Heart left ventricle (tissue), 13 donors: ENCODE measurements at regions not wholly inside any gene's neighbourhood (a gene's known extent, or its start where the extent isn't known, plus 50 kb on each side); places are given as distances from the start of the nearest gene placed in this dataset.

Experiments
- POLR2A ChIP-seq, 2 donors: fragments of 450-650 bp; IDR thresholded peaks; one replicate each; pipeline ENCODE4 v1.6.1; 2017; ENCODE audit warnings: antibody characterized with exemption in 2 of 2, mild to moderate bottlenecking in 2 of 2, moderate library complexity in 2 of 2
- TF ChIP-seq, protein P1 (sequence below), 12 donors: fragments of 200-600 bp; sonication (generic) in 4 of 12; IDR thresholded peaks; one replicate each; pipeline versions ENCODE4 v1.5.0 to v1.8.0; 2018 to 2022; ENCODE audit warnings: antibody characterized with exemption in 12 of 12, mild to moderate bottlenecking in 5 of 12
- donor health status: ischemic (EF 13 %, LVEDD 7.1; RV severe dilation, severe dysfunction).
- donor health status: DM: no; HTN: yes; CAD: no.
- donor health status: DM: no; HTN: no; CAD: no.
- donor health status: ischemic (EF 25% LVEDD 6.9; RV normal size, moderate dysfunction).
- donor health status: ischemic (EF 25% LVEDD 5.7; RV mildly dilated, moderate dysfunction).
- donor health status: ischemic (EF 35%, LVEDD 5.7; RV mildly dilated, moderate dysfunction).
- donor health status: nonischemic (EF 11% LVEDD 7.7; RV severe dilation, severe dysfunction).
- donor health status: DM: yes; HTN: yes; CAD: no.
- donor health status: PGD.
- donor health status: ischemic (EF 29% LVEDD 5.4; RV normal size, mild dysfunction).
- donor health status: nonischemic (EF 23%, LVEDD 6.1; RV moderate dilation, normal function).

DNA sequence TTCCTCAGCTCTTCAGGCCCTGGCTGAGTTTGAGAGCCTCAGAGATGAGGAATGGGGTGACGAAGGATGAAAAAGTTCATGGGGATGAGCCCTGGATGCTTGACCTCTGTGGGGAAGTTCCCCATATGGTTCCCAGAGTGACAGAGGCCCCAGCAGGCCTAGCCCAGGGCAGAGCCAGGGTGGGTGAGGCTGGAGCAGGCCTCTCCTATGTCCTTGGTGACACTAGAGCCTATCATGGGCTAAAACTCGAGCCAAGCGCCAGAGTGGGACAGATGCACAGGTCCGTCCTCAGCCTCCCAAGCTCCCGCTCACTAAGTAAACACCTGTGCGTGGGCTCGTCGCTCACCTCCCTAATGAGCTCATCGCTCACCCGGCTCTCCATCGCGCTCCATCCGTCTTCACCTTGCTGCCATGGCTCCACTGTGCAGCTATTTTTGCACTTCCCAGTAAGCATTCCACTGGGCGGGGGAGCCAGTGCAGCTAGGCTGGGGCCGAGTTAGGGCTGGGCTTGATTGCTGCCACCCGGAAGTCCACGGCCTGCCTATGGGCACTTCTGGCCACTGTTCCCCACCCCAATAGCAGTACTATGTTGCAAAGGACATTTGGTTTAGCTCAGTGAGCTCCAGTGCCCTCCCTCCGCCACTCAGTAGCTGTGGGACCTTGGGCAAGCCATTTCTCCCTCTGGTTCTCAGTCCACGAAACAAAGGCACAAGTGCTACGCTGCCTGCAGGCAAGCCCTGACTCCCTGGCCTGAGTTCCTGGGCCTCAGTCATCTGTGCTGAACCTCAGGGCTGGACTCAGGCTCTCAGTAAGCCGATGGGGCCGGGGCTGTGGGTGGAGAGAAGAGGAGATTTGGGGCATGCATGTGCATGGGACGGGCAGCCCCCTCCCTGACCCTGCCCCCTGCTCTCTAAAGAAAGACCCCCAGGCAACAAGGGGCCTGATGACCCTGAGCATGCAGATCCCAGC is 117.3 kb upstream of the PCBD1 start:
- TF ChIP-seq, protein P1, sequence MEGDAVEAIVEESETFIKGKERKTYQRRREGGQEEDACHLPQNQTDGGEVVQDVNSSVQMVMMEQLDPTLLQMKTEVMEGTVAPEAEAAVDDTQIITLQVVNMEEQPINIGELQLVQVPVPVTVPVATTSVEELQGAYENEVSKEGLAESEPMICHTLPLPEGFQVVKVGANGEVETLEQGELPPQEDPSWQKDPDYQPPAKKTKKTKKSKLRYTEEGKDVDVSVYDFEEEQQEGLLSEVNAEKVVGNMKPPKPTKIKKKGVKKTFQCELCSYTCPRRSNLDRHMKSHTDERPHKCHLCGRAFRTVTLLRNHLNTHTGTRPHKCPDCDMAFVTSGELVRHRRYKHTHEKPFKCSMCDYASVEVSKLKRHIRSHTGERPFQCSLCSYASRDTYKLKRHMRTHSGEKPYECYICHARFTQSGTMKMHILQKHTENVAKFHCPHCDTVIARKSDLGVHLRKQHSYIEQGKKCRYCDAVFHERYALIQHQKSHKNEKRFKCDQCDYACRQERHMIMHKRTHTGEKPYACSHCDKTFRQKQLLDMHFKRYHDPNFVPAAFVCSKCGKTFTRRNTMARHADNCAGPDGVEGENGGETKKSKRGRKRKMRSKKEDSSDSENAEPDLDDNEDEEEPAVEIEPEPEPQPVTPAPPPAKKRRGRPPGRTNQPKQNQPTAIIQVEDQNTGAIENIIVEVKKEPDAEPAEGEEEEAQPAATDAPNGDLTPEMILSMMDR (IDR thresholded peaks at IDR 0.05), result no peak
- no peak for TF ChIP-seq POLR2A (IDR thresholded peaks at IDR 0.05)
